ENCODE measurements at regions not wholly inside any gene's neighbourhood (a gene's known extent, or its start where the extent isn't known, plus 50 kb on each side); places are given as distances from the start of the nearest gene placed in this dataset.

GRCh38 chr5:66516550-66516949 is 79.6 kb upstream of the MAST4 start:
- TF ChIP-seq, protein P1, sequence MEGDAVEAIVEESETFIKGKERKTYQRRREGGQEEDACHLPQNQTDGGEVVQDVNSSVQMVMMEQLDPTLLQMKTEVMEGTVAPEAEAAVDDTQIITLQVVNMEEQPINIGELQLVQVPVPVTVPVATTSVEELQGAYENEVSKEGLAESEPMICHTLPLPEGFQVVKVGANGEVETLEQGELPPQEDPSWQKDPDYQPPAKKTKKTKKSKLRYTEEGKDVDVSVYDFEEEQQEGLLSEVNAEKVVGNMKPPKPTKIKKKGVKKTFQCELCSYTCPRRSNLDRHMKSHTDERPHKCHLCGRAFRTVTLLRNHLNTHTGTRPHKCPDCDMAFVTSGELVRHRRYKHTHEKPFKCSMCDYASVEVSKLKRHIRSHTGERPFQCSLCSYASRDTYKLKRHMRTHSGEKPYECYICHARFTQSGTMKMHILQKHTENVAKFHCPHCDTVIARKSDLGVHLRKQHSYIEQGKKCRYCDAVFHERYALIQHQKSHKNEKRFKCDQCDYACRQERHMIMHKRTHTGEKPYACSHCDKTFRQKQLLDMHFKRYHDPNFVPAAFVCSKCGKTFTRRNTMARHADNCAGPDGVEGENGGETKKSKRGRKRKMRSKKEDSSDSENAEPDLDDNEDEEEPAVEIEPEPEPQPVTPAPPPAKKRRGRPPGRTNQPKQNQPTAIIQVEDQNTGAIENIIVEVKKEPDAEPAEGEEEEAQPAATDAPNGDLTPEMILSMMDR (IDR thresholded peaks at IDR 0.05), result no peak
- TF ChIP-seq POLR2A (IDR thresholded peaks at IDR 0.05), result no peak
